Endodermal cell (in vitro differentiated cells): ENCODE measurements at regions not wholly inside any gene's neighbourhood (a gene's known extent, or its start where the extent isn't known, plus 50 kb on each side); places are given as distances from the start of the nearest gene placed in this dataset.

ENCODE experiments used
- DNase-seq: peaks from one replicate; pipeline ENCODE4 v3.0.0-alpha.2; 2017
- H3K27ac ChIP-seq: 2 replicates; pipeline ENCODE4 v1.5.1; 2013; ENCODE audit warnings: mild to moderate bottlenecking, low read depth, low read length, moderate library complexity
- H3K27me3 ChIP-seq: 2 replicates; pipeline ENCODE4 v1.6.1; 2013; ENCODE audit warnings: mild to moderate bottlenecking, low read length, moderate library complexity; ENCODE audit not compliant: insufficient read depth, control insufficient read depth, poor library complexity, severe bottlenecking
- H3K36me3 ChIP-seq: 2 replicates; pipeline ENCODE4 v1.7.0; 2013; ENCODE audit warnings: mild to moderate bottlenecking, low read length, moderate library complexity; ENCODE audit not compliant: control insufficient read depth, insufficient read depth
- H3K4me1 ChIP-seq: one replicate; pipeline ENCODE4 v1.7.0; 2013; ENCODE audit warnings: low read length; ENCODE audit not compliant: control insufficient read depth, insufficient read depth
- H3K4me3 ChIP-seq: 2 replicates; pipeline ENCODE4 v1.5.1; 2013; ENCODE audit warnings: mild to moderate bottlenecking, low read length, moderate library complexity
- H3K9ac ChIP-seq: 2 replicates; pipeline ENCODE4 v1.6.1; 2013; ENCODE audit warnings: mild to moderate bottlenecking, low read length, moderate library complexity; ENCODE audit not compliant: poor library complexity, severe bottlenecking; ENCODE audit errors: extremely low read depth
- H3K9me3 ChIP-seq: 2 replicates; pipeline ENCODE4 v1.6.1; 2013; ENCODE audit warnings: mild to moderate bottlenecking, low read length, moderate library complexity; ENCODE audit not compliant: control insufficient read depth
- H3K27ac Mint-ChIP-seq: 2 replicates; pipeline ENCODE4 v1.8.0; 2020; ENCODE audit warnings: mixed read lengths
- H3K27me3 Mint-ChIP-seq: 2 replicates; pipeline ENCODE4 v1.8.0; 2021; ENCODE audit warnings: mild to moderate bottlenecking, mixed read lengths; ENCODE audit not compliant: insufficient read depth
- H3K36me3 Mint-ChIP-seq: 2 replicates; pipeline ENCODE4 v1.8.0; 2020; ENCODE audit warnings: low read depth, mixed read lengths
- H3K4me1 Mint-ChIP-seq: 2 replicates; pipeline ENCODE4 v1.8.0; 2020; ENCODE audit warnings: mixed read lengths
- H3K4me3 Mint-ChIP-seq: 2 replicates; pipeline ENCODE4 v1.8.0; 2020; ENCODE audit warnings: mild to moderate bottlenecking, moderate library complexity, mixed read lengths
- H3K9me3 Mint-ChIP-seq: 2 replicates; pipeline ENCODE4 v1.8.0; 2020; ENCODE audit warnings: mild to moderate bottlenecking, mixed read lengths
- CTCF ChIP-seq: fragments of 200-600 bp; sonication (generic); conservative IDR thresholded peaks from 2 replicates; pipeline ENCODE4 v1.5.0; 2021; ENCODE audit warnings: antibody characterized with exemption, mild to moderate bottlenecking
- WGBS, 2 experiments: methylation state at CpG; one replicate each; pipeline versions ENCODE4 v1.1.5 to v1.1.7; 2013; ENCODE audit warnings: missing lambda C conversion rate in 2 of 2, mixed read lengths in 1 of 2; ENCODE audit not compliant: insufficient coverage in 1 of 2, insufficient read length in 1 of 2; 5-methylcytosine and 5-hydroxymethylcytosine counted together

GRCh38 chr5:103466495-103466894, 96.1 kb downstream of the NUDT12 start:
- no peak overlapping the region for H3K27ac Mint-ChIP-seq
- Histone ChIP-seq H3K27ac (no peak overlapping the region), H3K27me3 (no peaks in the 10 kb centered on the region), H3K4me3 (no peak overlapping the region), H3K36me3 (no peaks in the 10 kb centered on the region), H3K4me1 (no peaks in the 10 kb centered on the region), H3K9ac (no peak overlapping the region), H3K9me3 (no peaks in the 10 kb centered on the region)
- no peak overlapping the region for H3K4me3 Mint-ChIP-seq
- H3K4me1 Mint-ChIP-seq: no peaks in the 10 kb centered on the region
- no peak for TF ChIP-seq CTCF
- H3K36me3 Mint-ChIP-seq: no peaks in the 10 kb centered on the region
- H3K9me3 Mint-ChIP-seq: no peaks in the 10 kb centered on the region
- DNase-seq: no peak
- no peaks in the 10 kb centered on the region for H3K27me3 Mint-ChIP-seq

- Mint-ChIP-seq H3K4me1 (no peaks in the 10 kb centered on the region), H3K9me3 (no peaks in the 10 kb centered on the region), H3K4me3 (no peak overlapping the region), H3K27ac (no peak overlapping the region), H3K27me3 (no peaks in the 10 kb centered on the region), H3K36me3 (no peaks in the 10 kb centered on the region)
- no peak overlapping the region for H3K9ac ChIP-seq
- H3K4me1 ChIP-seq: no peaks in the 10 kb centered on the region
- no peak overlapping the region for H3K4me3 ChIP-seq
- no peaks in the 10 kb centered on the region for H3K9me3 ChIP-seq
- no peak overlapping the region for H3K27ac ChIP-seq
- H3K36me3 ChIP-seq: no peaks in the 10 kb centered on the region
- TF ChIP-seq CTCF: no peak
- DNase-seq: no peak
- H3K27me3 ChIP-seq: no peaks in the 10 kb centered on the region
Measured at GRCh38 chr5:103465891-103466290, 96.7 kb downstream of the NUDT12 start.

- H3K27me3 ChIP-seq: no peaks in the 10 kb centered on the region
- Mint-ChIP-seq H3K9me3 (no peaks in the 10 kb centered on the region), H3K4me1 (no peaks in the 10 kb centered on the region), H3K27ac (no peak overlapping the region), H3K27me3 (no peaks in the 10 kb centered on the region), H3K36me3 (no peaks in the 10 kb centered on the region), H3K4me3 (no peak overlapping the region)
- no peaks in the 10 kb centered on the region for H3K36me3 ChIP-seq
- TF ChIP-seq CTCF: peak; percentile 52
- no peak for DNase-seq
- H3K27ac ChIP-seq: no peak overlapping the region
- WGBS, 2 experiments: 90 to 91% methylated on average over 5 of the region's 5 CpGs
- H3K4me1 ChIP-seq: no peaks in the 10 kb centered on the region
- no peaks in the 10 kb centered on the region for H3K9me3 ChIP-seq
- no peak overlapping the region for H3K9ac ChIP-seq
- H3K4me3 ChIP-seq: no peak overlapping the region
Measured at GRCh38 chr5:103464835-103465484, 97.6 kb downstream of the NUDT12 start.
